Thyroid gland (tissue), 4 donors: ENCODE measurements at regions not wholly inside any gene's neighbourhood (a gene's known extent, or its start where the extent isn't known, plus 50 kb on each side); places are given as distances from the start of the nearest gene placed in this dataset.

Experiments used
- CTCF ChIP-seq, 6 experiments: fragments of 200-600 bp in 3 of 6; fragments of 450-650 bp in 3 of 6; sonication (generic) in 3 of 6; IDR thresholded peaks; one replicate each; pipeline ENCODE4 v1.5.1; 2016 to 2019; ENCODE audit warnings: antibody characterized with exemption in 6 of 6, mild to moderate bottlenecking in 2 of 6, inconsistent platforms in 1 of 6, moderate library complexity in 1 of 6
- POLR2A ChIP-seq, 2 donors: fragments of 450-650 bp; IDR thresholded peaks; one replicate each; pipeline ENCODE4 v1.6.1; 2017; ENCODE audit warnings: antibody characterized with exemption in 2 of 2, mild to moderate bottlenecking in 2 of 2, moderate library complexity in 1 of 2

GRCh38 chr11:81916451-81916850, 817.2 kb downstream of the FAM181B start:
- no peak for TF ChIP-seq POLR2A (IDR thresholded peaks at IDR 0.05)
- TF ChIP-seq CTCF (IDR thresholded peaks at IDR 0.05) = no peak
